SK-N-SH treated with all-trans-retinoic acid at 6 μM for 48 hours (cell line): ENCODE measurements at regions not wholly inside any gene's neighbourhood (a gene's known extent, or its start where the extent isn't known, plus 50 kb on each side); places are given as distances from the start of the nearest gene placed in this dataset.

Source experiments
- ATAC-seq: fragments of 200-7000 bp; cut with Tn5 transposase; 3 replicates; pipeline ENCODE4 v1.9.1; 2020; ENCODE audit warnings: mild to moderate bottlenecking, moderate library complexity
- ARNTL ChIP-seq: fragments of 450-650 bp; formaldehyde crosslinking; IDR thresholded peaks from 2 replicates; pipeline ENCODE4 v1.5.0; 2020; ENCODE audit warnings: low read depth, mild to moderate bottlenecking, moderate library complexity, borderline replicate concordance
- BACH2 ChIP-seq: fragments of 250-450 bp; sonication (Bioruptor Pico); IDR thresholded peaks from 2 replicates; pipeline ENCODE4 v1.9.0; 2021; ENCODE audit warnings: mild to moderate bottlenecking, borderline replicate concordance
- CREB5 ChIP-seq: fragments of 250-450 bp; sonication (Bioruptor Pico); IDR thresholded peaks from 2 replicates; pipeline ENCODE4 v1.5.1; 2020; ENCODE audit warnings: low read depth, mild to moderate bottlenecking, moderate library complexity
- CSDC2 ChIP-seq: fragments of 250-450 bp; sonication (Bioruptor Pico); IDR thresholded peaks from 2 replicates; pipeline ENCODE4 v1.5.0; 2020; ENCODE audit warnings: mild to moderate bottlenecking, moderate library complexity
- CSRNP3 ChIP-seq: fragments of 250-450 bp; sonication (Bioruptor Pico); IDR thresholded peaks from 2 replicates; pipeline ENCODE4 v1.5.1; 2021; ENCODE audit warnings: mild to moderate bottlenecking, moderate library complexity
- ESRRG ChIP-seq: fragments of 250-450 bp; sonication (Bioruptor Pico); IDR thresholded peaks from 2 replicates; pipeline ENCODE4 v1.6.1; 2021; ENCODE audit warnings: mild to moderate bottlenecking
- GLIS3 ChIP-seq: fragments of 250-450 bp; sonication (Bioruptor Pico); IDR thresholded peaks from 2 replicates; pipeline ENCODE4 v1.5.0; 2020; ENCODE audit warnings: mild to moderate bottlenecking, moderate library complexity
- ISL1 ChIP-seq: fragments of 250-450 bp; sonication (Bioruptor Pico); IDR thresholded peaks from 2 replicates; pipeline ENCODE4 v2.1.2; 2022; ENCODE audit warnings: mild to moderate bottlenecking, moderate library complexity
- OSR1 ChIP-seq: fragments of 250-450 bp; sonication (Bioruptor Pico); IDR thresholded peaks from 2 replicates; pipeline ENCODE4 v1.8.0; 2022; ENCODE audit warnings: moderate library complexity, mild to moderate bottlenecking, inconsistent platforms
- PATZ1 ChIP-seq: fragments of 250-450 bp; sonication (Bioruptor Pico); IDR thresholded peaks from 2 replicates; pipeline ENCODE4 v1.8.0; 2020; ENCODE audit warnings: mild to moderate bottlenecking, moderate library complexity, borderline replicate concordance
- POU6F1 ChIP-seq: fragments of 250-450 bp; sonication (Bioruptor Pico); IDR thresholded peaks from 2 replicates; pipeline ENCODE4 v1.8.0; 2021; ENCODE audit warnings: low read depth, mild to moderate bottlenecking, moderate library complexity, borderline replicate concordance
- PPARA ChIP-seq: fragments of 250-450 bp; sonication (Bioruptor Pico); IDR thresholded peaks from 2 replicates; pipeline ENCODE4 v1.5.0; 2020; ENCODE audit warnings: mild to moderate bottlenecking, borderline replicate concordance
- RARB ChIP-seq: fragments of 250-450 bp; sonication (Bioruptor Pico); IDR thresholded peaks from 2 replicates; pipeline ENCODE4 v1.8.0; 2021; ENCODE audit warnings: mild to moderate bottlenecking, moderate library complexity
- SNAI2 ChIP-seq: fragments of 250-450 bp; sonication (Bioruptor Pico); IDR thresholded peaks from 2 replicates; pipeline ENCODE4 v1.5.0; 2020; ENCODE audit warnings: mild to moderate bottlenecking, moderate library complexity
- TCF4 ChIP-seq: fragments of 250-450 bp; sonication (Bioruptor Pico); IDR thresholded peaks from 2 replicates; pipeline ENCODE4 v1.8.0; 2021; ENCODE audit warnings: mild to moderate bottlenecking, moderate library complexity, borderline replicate concordance
- TOX ChIP-seq: fragments of 250-450 bp; sonication (Bioruptor Pico); IDR thresholded peaks from 2 replicates; pipeline ENCODE4 v1.8.0; 2021; ENCODE audit warnings: mild to moderate bottlenecking, moderate library complexity, borderline replicate concordance
- TSHZ2 ChIP-seq: fragments of 250-450 bp; sonication (Bioruptor Pico); IDR thresholded peaks from 2 replicates; pipeline ENCODE4 v1.5.0; 2020; ENCODE audit warnings: mild to moderate bottlenecking, moderate library complexity
- ZC3H10 ChIP-seq: fragments of 250-450 bp; sonication (Bioruptor Pico); IDR thresholded peaks from 2 replicates; pipeline ENCODE4 v1.5.1; 2021; ENCODE audit warnings: mild to moderate bottlenecking, moderate library complexity
- ZFP30 ChIP-seq: fragments of 450-650 bp; formaldehyde crosslinking; IDR thresholded peaks from 2 replicates; pipeline ENCODE4 v1.5.0; 2022; ENCODE audit warnings: mild to moderate bottlenecking, moderate library complexity
- ZNF70 ChIP-seq: fragments of 450-650 bp; formaldehyde crosslinking; IDR thresholded peaks from 2 replicates; pipeline ENCODE4 v1.5.0; 2020; ENCODE audit warnings: mild to moderate bottlenecking, moderate library complexity

- no peak for ATAC-seq
- TF ChIP-seq CSDC2 (CRISPR knock-in tag), result no peak
- no peak for TF ChIP-seq ZC3H10 (CRISPR knock-in tag)
- no peak for TF ChIP-seq TOX (CRISPR knock-in tag)
- no peak for TF ChIP-seq BACH2
- no peak for TF ChIP-seq ZFP30 (CRISPR knock-in tag)
- TF ChIP-seq TCF4 (CRISPR knock-in tag), result no peak
- TF ChIP-seq ARNTL, result no peak
- no peak for TF ChIP-seq PATZ1 (CRISPR knock-in tag)
- no peak for TF ChIP-seq ZNF70
- TF ChIP-seq TSHZ2, result no peak
These were observed 296.6 kb upstream of the RTL1 start for GRCh38 chr14:101200008-101200649.

GRCh38 chr14:101200650-101201516, 297.4 kb upstream of the RTL1 start:
- no peak for ATAC-seq

More at GRCh38 chr14:101200650-101201516, 297.4 kb upstream of the RTL1 start:
- TF ChIP-seq ZC3H10 (CRISPR knock-in tag) (no peak), ESRRG (no peak), OSR1 (CRISPR knock-in tag) (no peak), ZNF70 (no peak), TOX (CRISPR knock-in tag) (no peak), PPARA (no peak), SNAI2 (CRISPR knock-in tag) (no peak), BACH2 (no peak), GLIS3 (CRISPR knock-in tag) (no peak), POU6F1 (CRISPR knock-in tag) (no peak), TCF4 (CRISPR knock-in tag) (no peak), ISL1 (CRISPR knock-in tag) (no peak), CSRNP3 (CRISPR knock-in tag) (no peak), TSHZ2 (no peak), RARB (no peak), CREB5 (no peak), PATZ1 (CRISPR knock-in tag) (no peak), ZFP30 (CRISPR knock-in tag) (no peak)
- TF ChIP-seq, all 23 proteins: peak for 0
